GM10248 (cell line): ENCODE measurements at regions not wholly inside any gene's neighbourhood (a gene's known extent, or its start where the extent isn't known, plus 50 kb on each side); places are given as distances from the start of the nearest gene placed in this dataset.

Source experiments
- CTCF ChIA-PET: fragments of 300-600 bp; sonication (Branson Sonifier 250); formaldehyde crosslinking; extraction: SDS; loops from one replicate; lab custom pipeline; 2021; ENCODE audit warnings: antibody characterized with exemption; lab: Yijun Ruan, JAX
- POLR2A ChIA-PET: fragments of 350-650 bp; sonication (Branson Sonifier 250); formaldehyde crosslinking; extraction: SDS; loops from one replicate; lab custom pipeline; 2020; ENCODE audit warnings: antibody characterized with exemption; lab: Yijun Ruan, JAX
- DNase-seq: peaks from one replicate; pipeline ENCODE4 v3.0.0; 2012; ENCODE audit errors: extremely low spot score
- TF ChIP-seq, protein P1 (sequence below): IDR thresholded peaks from 2 replicates; pipeline ENCODE4 v1.5.1; 2012; ENCODE audit warnings: mild to moderate bottlenecking, low read depth; ENCODE audit errors: extremely low read depth, missing control alignments, control extremely low read depth

DNA sequence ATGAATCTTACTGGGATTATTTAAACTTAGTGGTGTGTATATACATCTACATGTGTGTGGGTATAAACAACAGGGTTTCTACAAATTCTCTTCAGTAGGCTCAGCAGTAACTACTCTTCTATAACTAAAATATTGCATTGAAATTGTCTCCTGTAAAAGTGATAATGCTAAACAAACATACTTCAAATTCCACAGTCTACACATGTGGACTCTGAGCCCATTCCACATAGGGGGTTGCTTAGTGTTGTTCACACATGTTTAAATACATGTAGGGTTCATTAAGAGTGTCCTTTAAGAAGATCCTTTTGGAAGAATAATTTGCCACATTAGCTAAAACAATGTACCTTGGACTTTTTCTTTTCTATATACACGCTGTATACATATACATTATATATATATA is 152.8 kb upstream of the VRK2 start:
- TF ChIP-seq, protein P1, sequence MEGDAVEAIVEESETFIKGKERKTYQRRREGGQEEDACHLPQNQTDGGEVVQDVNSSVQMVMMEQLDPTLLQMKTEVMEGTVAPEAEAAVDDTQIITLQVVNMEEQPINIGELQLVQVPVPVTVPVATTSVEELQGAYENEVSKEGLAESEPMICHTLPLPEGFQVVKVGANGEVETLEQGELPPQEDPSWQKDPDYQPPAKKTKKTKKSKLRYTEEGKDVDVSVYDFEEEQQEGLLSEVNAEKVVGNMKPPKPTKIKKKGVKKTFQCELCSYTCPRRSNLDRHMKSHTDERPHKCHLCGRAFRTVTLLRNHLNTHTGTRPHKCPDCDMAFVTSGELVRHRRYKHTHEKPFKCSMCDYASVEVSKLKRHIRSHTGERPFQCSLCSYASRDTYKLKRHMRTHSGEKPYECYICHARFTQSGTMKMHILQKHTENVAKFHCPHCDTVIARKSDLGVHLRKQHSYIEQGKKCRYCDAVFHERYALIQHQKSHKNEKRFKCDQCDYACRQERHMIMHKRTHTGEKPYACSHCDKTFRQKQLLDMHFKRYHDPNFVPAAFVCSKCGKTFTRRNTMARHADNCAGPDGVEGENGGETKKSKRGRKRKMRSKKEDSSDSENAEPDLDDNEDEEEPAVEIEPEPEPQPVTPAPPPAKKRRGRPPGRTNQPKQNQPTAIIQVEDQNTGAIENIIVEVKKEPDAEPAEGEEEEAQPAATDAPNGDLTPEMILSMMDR = no peak
- POLR2A ChIA-PET = no interaction called here
- CTCF ChIA-PET = interaction anchor here (1.0 to 3.0 kb wide), 4 partner anchors 9 to 264 kb away, joined by 3 to 19 read pairs (median 4); no protein-coding TSS in a partner anchor
- no peak for DNase-seq

DNA sequence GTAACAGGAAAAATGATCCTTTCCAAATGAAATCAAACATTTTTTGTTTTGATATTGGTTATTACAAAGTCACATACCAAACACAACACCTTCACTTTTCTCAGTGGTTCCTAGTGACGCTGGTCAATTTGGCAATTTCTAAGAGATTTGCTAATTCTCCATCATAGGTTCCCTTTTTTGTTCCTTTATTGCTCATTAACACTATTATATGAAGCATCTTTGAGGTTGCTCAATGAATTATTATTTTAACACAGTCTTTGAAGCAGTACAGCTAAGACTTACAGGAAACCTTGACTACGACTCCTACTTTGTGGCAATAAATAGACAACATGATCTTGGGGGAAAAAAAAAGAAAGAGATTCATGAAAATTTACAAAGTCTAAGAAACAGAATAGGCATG is 152.2 kb upstream of the VRK2 start:
- TF ChIP-seq, protein P1 = no peak
- POLR2A ChIA-PET = no interaction called here
- DNase-seq = no peak
- CTCF ChIA-PET = interaction anchor here (1.4 to 3.0 kb wide), 2 partner anchors 11 to 264 kb away, joined by 4 to 19 read pairs; no protein-coding TSS in a partner anchor

DNA sequence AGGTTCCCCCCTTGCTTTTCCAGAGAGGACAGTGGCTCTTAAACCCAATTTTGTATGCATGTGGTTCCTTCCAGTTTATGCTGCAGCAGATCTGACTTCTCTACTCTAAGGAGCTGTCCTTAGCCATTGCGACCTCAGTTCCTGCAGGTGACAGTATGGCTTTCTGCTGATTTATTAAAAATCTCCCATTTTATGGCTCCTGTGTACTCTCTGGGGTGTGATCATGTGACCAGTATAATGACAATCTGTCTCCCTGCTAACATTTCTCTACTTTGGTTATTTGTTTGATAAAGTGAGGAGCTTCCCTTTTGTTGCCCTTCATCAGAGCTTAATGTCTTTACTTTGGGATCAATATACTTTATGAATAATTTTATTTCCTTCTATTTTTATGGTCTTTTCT is 148.7 kb upstream of the VRK2 start:
- CTCF ChIA-PET = interaction anchor here (1.2 to 1.6 kb wide), 3 partner anchors 8 to 14 kb away, joined by 3 to 8 read pairs (median 3); no protein-coding TSS in a partner anchor

DNA sequence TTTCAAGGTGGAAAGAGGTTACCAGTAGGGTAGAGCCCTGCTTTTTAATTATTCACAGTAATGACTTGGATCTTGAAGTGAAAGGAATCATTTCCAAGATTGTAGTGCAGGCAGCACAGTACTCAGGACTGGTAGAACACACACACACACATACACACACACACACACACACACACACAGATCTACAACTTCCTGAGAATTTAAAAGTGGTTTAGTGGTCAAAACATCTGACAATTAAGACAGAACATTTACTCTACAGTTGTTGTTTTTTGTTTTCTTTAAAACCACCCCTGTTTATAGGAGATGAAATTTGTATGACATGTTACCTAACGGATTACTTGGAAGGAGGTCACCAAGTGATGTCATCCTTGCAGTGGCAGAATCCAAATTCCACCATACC is 146.7 kb upstream of the VRK2 start:
- ChIA-PET POLR2A (no interaction called here), CTCF (no interaction called here)
- no peak for DNase-seq
- TF ChIP-seq, protein P1 = no peak

More for the DNA sequence above, 148.7 kb upstream of the VRK2 start:
- TF ChIP-seq, protein P1 = no peak
- POLR2A ChIA-PET = no interaction called here
- DNase-seq = no peak

DNA sequence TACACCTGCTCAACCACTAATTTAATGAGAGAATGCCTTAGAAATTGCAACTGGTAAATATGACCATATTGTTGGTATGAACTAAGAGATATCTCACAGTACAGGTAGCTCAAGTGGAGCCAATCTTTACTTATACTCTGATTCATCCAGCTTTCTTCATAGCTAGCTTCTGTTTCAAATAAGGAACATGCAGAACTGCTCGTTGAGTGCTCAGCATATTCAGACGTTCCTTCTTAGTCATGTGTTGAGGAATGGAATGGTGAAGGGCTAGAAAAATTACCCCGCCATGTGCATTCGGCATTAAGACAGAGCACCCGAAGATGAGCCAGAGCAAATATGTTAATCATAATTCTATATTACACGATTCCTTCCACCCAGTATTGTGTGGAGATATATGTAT is 144.0 kb upstream of the VRK2 start:
- TF ChIP-seq, protein P1 = no peak
- no peak for DNase-seq
- ChIA-PET POLR2A (no interaction called here), CTCF (interaction anchor here (0.9 to 2.2 kb wide), 6 partner anchors 9 to 546 kb away, joined by 3 to 10 read pairs (median 4); no protein-coding TSS in a partner anchor)

DNA sequence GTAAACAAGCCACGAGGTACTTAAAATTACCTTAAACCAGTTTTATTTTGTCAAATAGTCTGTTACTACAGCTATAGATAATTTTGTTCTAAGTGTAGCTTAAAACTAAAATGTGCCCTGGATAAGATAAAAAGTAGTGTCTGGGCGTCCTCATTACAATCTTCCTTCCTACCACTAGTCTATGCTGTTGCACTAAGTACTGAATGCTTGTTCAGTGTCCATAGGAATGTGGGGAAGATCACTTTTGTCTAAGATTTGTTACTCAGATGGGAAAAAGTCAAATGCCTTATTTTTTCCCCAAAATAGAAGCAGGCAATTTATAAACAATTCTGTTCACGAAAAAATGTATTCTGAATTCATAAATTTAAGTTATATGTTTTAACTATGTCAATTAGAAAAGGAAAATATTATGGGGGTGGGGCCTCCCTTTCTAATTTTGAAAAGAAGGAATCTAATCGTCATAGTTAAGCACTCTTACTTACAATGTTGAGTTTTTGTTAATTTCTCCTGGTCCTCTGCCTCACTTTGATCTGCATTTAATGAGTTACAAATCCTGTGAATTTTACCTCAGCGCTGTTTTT is 140.4 kb upstream of the VRK2 start:
- ChIA-PET POLR2A (no interaction called here), CTCF (interaction anchor here (0.6 to 2.4 kb wide), 32 partner anchors 9 to 966 kb away, joined by 3 to 19 read pairs (median 4); no protein-coding TSS in a partner anchor)
- DNase-seq = peak; percentile 51
- TF ChIP-seq, protein P1 = peak; percentile 78
